Thyroid gland (tissue), 4 donors: ENCODE measurements at regions not wholly inside any gene's neighbourhood (a gene's known extent, or its start where the extent isn't known, plus 50 kb on each side); places are given as distances from the start of the nearest gene placed in this dataset.

Experiments
- DNase-seq, 2 donors: peaks; one replicate each; pipeline ENCODE4 v3.0.0-alpha.2; 2019
- H3K27ac ChIP-seq, 3 donors: fragments of 200-600 bp; sonication (generic); 1 replicate in 2 of 3; 2 replicates in 1 of 3; pipeline ENCODE4 v1.5.1; 2016 to 2019; ENCODE audit warnings: mild to moderate bottlenecking in 1 of 3, moderate library complexity in 1 of 3
- H3K27me3 ChIP-seq: fragments of 200-600 bp; sonication (generic); one replicate; pipeline ENCODE4 v1.5.1; 2019
- H3K36me3 ChIP-seq, 2 donors: fragments of 200-600 bp; sonication (generic); one replicate each; pipeline ENCODE4 v1.5.1; 2016 to 2019
- H3K4me1 ChIP-seq, 2 donors: fragments of 200-600 bp; sonication (generic); one replicate each; pipeline ENCODE4 v1.5.1; 2017 to 2019
- H3K4me3 ChIP-seq, 3 donors: fragments of 200-600 bp; sonication (generic); replicated peaks in 1 of 3; 1 replicate in 2 of 3; 2 replicates in 1 of 3; pipeline ENCODE4 v1.5.1; 2016; ENCODE audit warnings: mild to moderate bottlenecking in 1 of 3
- H3K9me3 ChIP-seq: fragments of 200-600 bp; sonication (generic); one replicate; pipeline ENCODE4 v1.5.1; 2017
- CTCF ChIP-seq, 6 experiments: fragments of 200-600 bp in 3 of 6; fragments of 450-650 bp in 3 of 6; sonication (generic) in 3 of 6; IDR thresholded peaks; one replicate each; pipeline ENCODE4 v1.5.1; 2016 to 2019; ENCODE audit warnings: antibody characterized with exemption in 6 of 6, mild to moderate bottlenecking in 2 of 6, inconsistent platforms in 1 of 6, moderate library complexity in 1 of 6
- POLR2A ChIP-seq, 2 donors: fragments of 450-650 bp; IDR thresholded peaks; one replicate each; pipeline ENCODE4 v1.6.1; 2017; ENCODE audit warnings: antibody characterized with exemption in 2 of 2, mild to moderate bottlenecking in 2 of 2, moderate library complexity in 1 of 2
- WGBS, 2 donors: methylation state at CpG; one replicate each; pipeline ENCODE4 v1.1.5; 2017; 5-methylcytosine and 5-hydroxymethylcytosine counted together
- intact Hi-C: fragments of 100-400 bp; cut with DNase I; formaldehyde crosslinking; loops from one replicate; pipeline ENCODE4 v1.15.1; 2023

GRCh38 chr3:31421314-31422048 is 111.2 kb upstream of the STT3B start:
- 93 to 94% methylated on average over 2 of the region's 2 CpGs for WGBS, 2 donors
- H3K36me3 ChIP-seq, result no peaks in the 10 kb centered on the region
- no peak overlapping the region for H3K27ac ChIP-seq
- intact Hi-C loops, result no loop called here
- DNase-seq, result no peak
- no peaks in the 10 kb centered on the region for H3K9me3 ChIP-seq
- H3K4me1 ChIP-seq, result no peaks in the 10 kb centered on the region
- H3K27me3 ChIP-seq, result no peaks in the 10 kb centered on the region
- TF ChIP-seq CTCF (IDR thresholded peaks at IDR 0.05), result no peak
- no peak for TF ChIP-seq POLR2A (IDR thresholded peaks at IDR 0.05)
- H3K4me3 ChIP-seq, result no peak overlapping the region

DNA sequence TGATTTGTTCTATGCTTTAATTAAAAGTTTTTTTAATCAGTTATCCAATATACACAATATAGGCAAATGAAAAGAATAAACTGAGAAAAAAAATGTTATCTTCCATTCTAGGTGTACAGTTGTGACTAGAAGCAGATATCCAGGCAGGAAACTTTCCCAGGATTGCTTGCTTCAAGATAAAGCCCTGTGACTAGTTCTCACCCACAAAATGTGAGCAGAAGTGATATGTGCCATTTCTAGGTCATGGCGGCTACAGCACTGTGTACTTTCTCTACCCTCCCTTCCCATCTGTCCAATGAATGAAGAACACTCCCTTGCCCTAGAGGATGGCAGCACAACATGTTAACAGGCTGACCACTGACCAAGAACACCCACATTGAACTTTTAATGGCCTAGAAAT is 110.5 kb upstream of the STT3B start:
- intact Hi-C loops, result no loop called here
- Histone ChIP-seq H3K4me1 (no peaks in the 10 kb centered on the region), H3K36me3 (no peaks in the 10 kb centered on the region), H3K27ac (no peak overlapping the region), H3K9me3 (no peaks in the 10 kb centered on the region), H3K27me3 (no peaks in the 10 kb centered on the region), H3K4me3 (no peak overlapping the region)
- TF ChIP-seq POLR2A (IDR thresholded peaks at IDR 0.05), result no peak
- TF ChIP-seq CTCF (IDR thresholded peaks at IDR 0.05), result no peak
- DNase-seq, result no peak
- 95 to 97% methylated on average over 1 of the region's 1 CpG for WGBS, 2 donors

DNA sequence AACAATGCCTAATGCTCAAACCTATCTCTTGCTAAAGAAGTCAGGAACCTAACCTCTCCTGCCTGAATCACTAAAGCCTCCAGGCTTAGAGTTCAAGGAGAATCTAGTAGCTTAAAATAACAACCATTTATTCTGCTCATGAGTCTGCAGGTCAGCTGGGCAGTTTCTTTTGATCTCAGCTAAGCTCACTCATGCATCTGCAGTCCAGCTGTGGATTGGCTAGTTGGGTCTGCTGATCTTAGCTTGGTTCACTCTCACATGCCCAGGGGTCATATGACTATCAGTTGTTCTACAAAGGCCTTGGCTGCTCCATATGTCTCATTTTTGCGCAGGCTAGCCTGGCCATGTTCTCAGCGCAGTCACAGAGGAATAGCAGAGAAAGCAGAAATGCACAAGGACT is 109.2 kb upstream of the STT3B start:
- intact Hi-C loops, result no loop called here
- Histone ChIP-seq H3K4me3 (no peak overlapping the region), H3K27ac (no peak overlapping the region), H3K27me3 (no peaks in the 10 kb centered on the region), H3K4me1 (no peaks in the 10 kb centered on the region), H3K36me3 (no peaks in the 10 kb centered on the region), H3K9me3 (no peaks in the 10 kb centered on the region)
- 92 to 100% methylated on average over 2 of the region's 2 CpGs for WGBS, 2 donors
- DNase-seq, result peak; percentile 10 to 13
- TF ChIP-seq POLR2A (IDR thresholded peaks at IDR 0.05) (no peak), CTCF (IDR thresholded peaks at IDR 0.05) (no peak)

GRCh38 chr3:31425401-31425800 is 107.3 kb upstream of the STT3B start:
- H3K4me1 ChIP-seq, result no peaks in the 10 kb centered on the region
- no peaks in the 10 kb centered on the region for H3K36me3 ChIP-seq
- no peak overlapping the region for H3K4me3 ChIP-seq
- no peaks in the 10 kb centered on the region for H3K9me3 ChIP-seq
- TF ChIP-seq POLR2A (IDR thresholded peaks at IDR 0.05) (no peak), CTCF (IDR thresholded peaks at IDR 0.05) (no peak)
- DNase-seq, result no peak
- intact Hi-C loops, result no loop called here
- H3K27ac ChIP-seq, result no peak overlapping the region
- no peaks in the 10 kb centered on the region for H3K27me3 ChIP-seq

DNA sequence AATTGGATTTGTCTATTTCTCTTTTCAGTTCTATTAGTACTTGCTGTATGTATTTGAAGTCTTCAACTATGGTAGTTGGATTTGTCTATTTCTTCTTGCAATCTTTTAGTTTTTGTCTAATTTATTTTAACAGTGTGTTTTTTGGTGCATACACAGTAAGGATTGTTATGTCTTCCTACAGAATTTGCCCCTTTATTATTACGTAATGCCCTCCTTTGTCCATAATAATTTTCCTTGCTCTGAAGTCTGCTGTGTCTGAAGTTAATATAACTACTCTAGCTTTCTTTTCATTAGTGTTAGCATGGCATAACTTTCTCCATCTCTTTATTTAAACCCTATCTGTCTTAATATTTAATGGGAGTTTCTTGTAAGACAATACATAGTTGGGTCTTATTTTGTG is 105.1 kb upstream of the STT3B start:
- Histone ChIP-seq H3K27ac (no peak overlapping the region), H3K4me3 (no peak overlapping the region), H3K36me3 (no peaks in the 10 kb centered on the region), H3K9me3 (no peaks in the 10 kb centered on the region), H3K27me3 (no peaks in the 10 kb centered on the region), H3K4me1 (no peaks in the 10 kb centered on the region)
- intact Hi-C loops, result no loop called here
- WGBS, 2 donors, result 94 to 97% methylated on average over 1 of the region's 1 CpG
- TF ChIP-seq CTCF (IDR thresholded peaks at IDR 0.05) (no peak), POLR2A (IDR thresholded peaks at IDR 0.05) (no peak)
- no peak for DNase-seq
